HepG2 (cell line): ENCODE measurements at regions not wholly inside any gene's neighbourhood (a gene's known extent, or its start where the extent isn't known, plus 50 kb on each side); places are given as distances from the start of the nearest gene placed in this dataset.

Source experiments
- NFKB2 ChIP-seq: sonication (generic); formaldehyde crosslinking; IDR thresholded peaks from 2 replicates; pipeline ENCODE4 v1.4.0; 2020; ENCODE audit warnings: missing genetic modification reagents, borderline replicate concordance
- NRL ChIP-seq: sonication (generic); formaldehyde crosslinking; IDR thresholded peaks from 2 replicates; pipeline ENCODE4 v1.5.0; 2020; ENCODE audit warnings: missing genetic modification reagents, mild to moderate bottlenecking, moderate library complexity, borderline replicate concordance
- PRPF4 ChIP-seq: fragments of 200-400 bp; formaldehyde crosslinking; IDR thresholded peaks from 2 replicates; pipeline ENCODE4 v1.6.1; 2016; ENCODE audit warnings: low read length, low read depth; ENCODE audit not compliant: poor library complexity, severe bottlenecking
- ZNF17 ChIP-seq: sonication (generic); formaldehyde crosslinking; IDR thresholded peaks from 2 replicates; pipeline ENCODE4 v1.5.0; 2020; ENCODE audit warnings: mild to moderate bottlenecking, missing genetic modification reagents
- ZSCAN21 ChIP-seq: sonication (generic); formaldehyde crosslinking; IDR thresholded peaks from 2 replicates; pipeline ENCODE4 v1.8.0; 2022; ENCODE audit warnings: mild to moderate bottlenecking, missing genetic modification reagents, moderate library complexity, borderline replicate concordance
- TF ChIP-seq, protein P1 (sequence below), 2 experiments: sonication (generic) in 1 of 2; formaldehyde crosslinking in 1 of 2; IDR thresholded peaks; 2 replicates each; pipeline versions ENCODE4 v1.4.0 to v1.6.1; 2018 to 2020; ENCODE audit warnings: missing genetic modification reagents in 2 of 2, borderline replicate concordance in 1 of 2, low read depth in 1 of 2, mild to moderate bottlenecking in 1 of 2, missing biosample characterization in 1 of 2
- TF ChIP-seq, protein P2 (sequence below): sonication (generic); formaldehyde crosslinking; IDR thresholded peaks from 2 replicates; pipeline ENCODE4; 2020; ENCODE audit warnings: missing genetic modification reagents, mild to moderate bottlenecking, borderline replicate concordance
- TF ChIP-seq, protein P3 (sequence below): sonication (generic); formaldehyde crosslinking; IDR thresholded peaks from 2 replicates; pipeline ENCODE4 v1.4.0; 2020; ENCODE audit warnings: missing genetic modification reagents

DNA sequence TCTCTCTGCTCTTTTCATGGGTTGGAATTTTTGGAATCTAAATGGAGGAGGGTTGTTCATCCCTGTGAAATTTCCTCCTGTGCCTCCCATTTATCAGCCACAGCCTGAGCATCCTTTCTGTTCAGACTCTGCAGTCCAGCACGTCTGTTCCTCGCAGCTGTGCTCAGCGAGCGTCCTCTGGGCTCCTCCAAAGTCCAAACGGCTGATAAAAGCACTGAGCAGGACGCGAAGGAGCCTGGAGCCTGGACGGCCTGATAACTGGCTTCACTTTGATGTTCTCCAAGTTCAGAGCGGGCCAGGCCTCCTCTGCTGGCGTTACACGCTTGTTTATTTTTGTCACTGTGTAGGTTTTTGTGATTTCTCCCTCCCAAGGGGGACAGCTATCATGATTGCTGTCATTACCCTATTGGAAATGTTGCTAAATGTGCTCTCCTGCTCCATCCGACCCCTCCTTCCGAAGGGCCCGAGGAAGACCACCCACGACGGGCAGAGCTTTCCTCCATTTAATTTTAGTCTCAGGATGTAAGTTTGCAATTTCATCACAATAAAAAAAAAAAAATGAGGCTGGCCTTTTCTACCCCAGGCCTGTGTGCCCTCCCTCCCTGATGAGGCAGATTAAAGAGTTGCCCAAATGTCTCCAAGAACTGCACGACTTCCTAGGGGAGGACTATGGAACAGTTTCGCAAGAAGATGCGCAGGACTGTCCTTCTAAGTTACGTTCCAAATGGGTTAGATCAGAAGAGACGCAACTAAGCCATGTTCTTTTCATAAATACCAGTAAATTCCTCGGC lies 290.5 kb upstream of the FOXF1 start (continued):
- TF ChIP-seq ZSCAN21 (CRISPR knock-in tag), result no peak
- TF ChIP-seq PRPF4, result no peak
- TF ChIP-seq NFKB2 (CRISPR knock-in tag), result no peak
- no peak for TF ChIP-seq ZNF17
- TF ChIP-seq, protein P1, sequence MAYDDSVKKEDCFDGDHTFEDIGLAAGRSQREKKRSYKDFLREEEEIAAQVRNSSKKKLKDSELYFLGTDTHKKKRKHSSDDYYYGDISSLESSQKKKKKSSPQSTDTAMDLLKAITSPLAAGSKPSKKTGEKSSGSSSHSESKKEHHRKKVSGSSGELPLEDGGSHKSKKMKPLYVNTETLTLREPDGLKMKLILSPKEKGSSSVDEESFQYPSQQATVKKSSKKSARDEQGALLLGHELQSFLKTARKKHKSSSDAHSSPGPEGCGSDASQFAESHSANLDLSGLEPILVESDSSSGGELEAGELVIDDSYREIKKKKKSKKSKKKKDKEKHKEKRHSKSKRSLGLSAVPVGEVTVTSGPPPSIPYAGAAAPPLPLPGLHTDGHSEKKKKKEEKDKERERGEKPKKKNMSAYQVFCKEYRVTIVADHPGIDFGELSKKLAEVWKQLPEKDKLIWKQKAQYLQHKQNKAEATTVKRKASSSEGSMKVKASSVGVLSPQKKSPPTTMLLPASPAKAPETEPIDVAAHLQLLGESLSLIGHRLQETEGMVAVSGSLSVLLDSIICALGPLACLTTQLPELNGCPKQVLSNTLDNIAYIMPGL (CRISPR knock-in tag; IDR thresholded peaks at IDR 0.05; ENCODE audit: borderline replicate concordance in 1 of 2, low read depth in 1 of 2), result no peak
- TF ChIP-seq, protein P2, sequence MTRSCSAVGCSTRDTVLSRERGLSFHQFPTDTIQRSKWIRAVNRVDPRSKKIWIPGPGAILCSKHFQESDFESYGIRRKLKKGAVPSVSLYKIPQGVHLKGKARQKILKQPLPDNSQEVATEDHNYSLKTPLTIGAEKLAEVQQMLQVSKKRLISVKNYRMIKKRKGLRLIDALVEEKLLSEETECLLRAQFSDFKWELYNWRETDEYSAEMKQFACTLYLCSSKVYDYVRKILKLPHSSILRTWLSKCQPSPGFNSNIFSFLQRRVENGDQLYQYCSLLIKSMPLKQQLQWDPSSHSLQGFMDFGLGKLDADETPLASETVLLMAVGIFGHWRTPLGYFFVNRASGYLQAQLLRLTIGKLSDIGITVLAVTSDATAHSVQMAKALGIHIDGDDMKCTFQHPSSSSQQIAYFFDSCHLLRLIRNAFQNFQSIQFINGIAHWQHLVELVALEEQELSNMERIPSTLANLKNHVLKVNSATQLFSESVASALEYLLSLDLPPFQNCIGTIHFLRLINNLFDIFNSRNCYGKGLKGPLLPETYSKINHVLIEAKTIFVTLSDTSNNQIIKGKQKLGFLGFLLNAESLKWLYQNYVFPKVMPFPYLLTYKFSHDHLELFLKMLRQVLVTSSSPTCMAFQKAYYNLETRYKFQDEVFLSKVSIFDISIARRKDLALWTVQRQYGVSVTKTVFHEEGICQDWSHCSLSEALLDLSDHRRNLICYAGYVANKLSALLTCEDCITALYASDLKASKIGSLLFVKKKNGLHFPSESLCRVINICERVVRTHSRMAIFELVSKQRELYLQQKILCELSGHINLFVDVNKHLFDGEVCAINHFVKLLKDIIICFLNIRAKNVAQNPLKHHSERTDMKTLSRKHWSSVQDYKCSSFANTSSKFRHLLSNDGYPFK, result no peak
- no peak for TF ChIP-seq NRL (CRISPR knock-in tag)
- TF ChIP-seq, protein P3, sequence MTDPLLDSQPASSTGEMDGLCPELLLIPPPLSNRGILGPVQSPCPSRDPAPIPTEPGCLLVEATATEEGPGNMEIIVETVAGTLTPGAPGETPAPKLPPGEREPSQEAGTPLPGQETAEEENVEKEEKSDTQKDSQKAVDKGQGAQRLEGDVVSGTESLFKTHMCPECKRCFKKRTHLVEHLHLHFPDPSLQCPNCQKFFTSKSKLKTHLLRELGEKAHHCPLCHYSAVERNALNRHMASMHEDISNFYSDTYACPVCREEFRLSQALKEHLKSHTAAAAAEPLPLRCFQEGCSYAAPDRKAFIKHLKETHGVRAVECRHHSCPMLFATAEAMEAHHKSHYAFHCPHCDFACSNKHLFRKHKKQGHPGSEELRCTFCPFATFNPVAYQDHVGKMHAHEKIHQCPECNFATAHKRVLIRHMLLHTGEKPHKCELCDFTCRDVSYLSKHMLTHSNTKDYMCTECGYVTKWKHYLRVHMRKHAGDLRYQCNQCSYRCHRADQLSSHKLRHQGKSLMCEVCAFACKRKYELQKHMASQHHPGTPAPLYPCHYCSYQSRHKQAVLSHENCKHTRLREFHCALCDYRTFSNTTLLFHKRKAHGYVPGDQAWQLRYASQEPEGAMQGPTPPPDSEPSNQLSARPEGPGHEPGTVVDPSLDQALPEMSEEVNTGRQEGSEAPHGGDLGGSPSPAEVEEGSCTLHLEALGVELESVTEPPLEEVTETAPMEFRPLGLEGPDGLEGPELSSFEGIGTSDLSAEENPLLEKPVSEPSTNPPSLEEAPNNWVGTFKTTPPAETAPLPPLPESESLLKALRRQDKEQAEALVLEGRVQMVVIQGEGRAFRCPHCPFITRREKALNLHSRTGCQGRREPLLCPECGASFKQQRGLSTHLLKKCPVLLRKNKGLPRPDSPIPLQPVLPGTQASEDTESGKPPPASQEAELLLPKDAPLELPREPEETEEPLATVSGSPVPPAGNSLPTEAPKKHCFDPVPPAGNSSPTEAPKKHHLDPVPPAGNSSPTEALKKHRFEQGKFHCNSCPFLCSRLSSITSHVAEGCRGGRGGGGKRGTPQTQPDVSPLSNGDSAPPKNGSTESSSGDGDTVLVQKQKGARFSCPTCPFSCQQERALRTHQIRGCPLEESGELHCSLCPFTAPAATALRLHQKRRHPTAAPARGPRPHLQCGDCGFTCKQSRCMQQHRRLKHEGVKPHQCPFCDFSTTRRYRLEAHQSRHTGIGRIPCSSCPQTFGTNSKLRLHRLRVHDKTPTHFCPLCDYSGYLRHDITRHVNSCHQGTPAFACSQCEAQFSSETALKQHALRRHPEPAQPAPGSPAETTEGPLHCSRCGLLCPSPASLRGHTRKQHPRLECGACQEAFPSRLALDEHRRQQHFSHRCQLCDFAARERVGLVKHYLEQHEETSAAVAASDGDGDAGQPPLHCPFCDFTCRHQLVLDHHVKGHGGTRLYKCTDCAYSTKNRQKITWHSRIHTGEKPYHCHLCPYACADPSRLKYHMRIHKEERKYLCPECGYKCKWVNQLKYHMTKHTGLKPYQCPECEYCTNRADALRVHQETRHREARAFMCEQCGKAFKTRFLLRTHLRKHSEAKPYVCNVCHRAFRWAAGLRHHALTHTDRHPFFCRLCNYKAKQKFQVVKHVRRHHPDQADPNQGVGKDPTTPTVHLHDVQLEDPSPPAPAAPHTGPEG (CRISPR knock-in tag), result no peak
